ENCODE measurements at regions not wholly inside any gene's neighbourhood (a gene's known extent, or its start where the extent isn't known, plus 50 kb on each side); places are given as distances from the start of the nearest gene placed in this dataset.

GRCh38 chr10:123551259-123551658 lies 114.9 kb upstream of the GPR26 start:
- TF ChIP-seq POLR2AphosphoS5 (IDR thresholded peaks at IDR 0.05) (no peak), CTCF (IDR thresholded peaks at IDR 0.05) (no peak), EP300 (IDR thresholded peaks at IDR 0.05) (no peak), POLR2A (IDR thresholded peaks at IDR 0.05) (no peak)
